Neural cell (in vitro differentiated cells): ENCODE measurements at regions not wholly inside any gene's neighbourhood (a gene's known extent, or its start where the extent isn't known, plus 50 kb on each side); places are given as distances from the start of the nearest gene placed in this dataset.

Experiments used
- EZH2 ChIP-seq: fragments of 200-600, 300-800 bp; shearing (Covaris generic), sonication (generic); IDR thresholded peaks from 2 replicates; pipeline ENCODE4 v1.6.1; 2014; ENCODE audit warnings: antibody characterized with exemption, low read length, borderline replicate concordance, mild to moderate bottlenecking; ENCODE audit not compliant: insufficient read depth, poor library complexity, severe bottlenecking
- SMC3 ChIP-seq: fragments of 450-650 bp; conservative IDR thresholded peaks from 2 replicates; pipeline ENCODE4 v1.6.1; 2014; ENCODE audit warnings: antibody characterized with exemption, mild to moderate bottlenecking, moderate library complexity; ENCODE audit not compliant: poor library complexity
- TF ChIP-seq, protein P1 (sequence below): fragments of 450-650 bp; IDR thresholded peaks from 2 replicates; pipeline ENCODE4 v1.5.1; 2014; ENCODE audit warnings: antibody characterized with exemption, mild to moderate bottlenecking, moderate library complexity; ENCODE audit not compliant: poor library complexity, severe bottlenecking
- TF ChIP-seq, protein P2 (sequence below): IDR thresholded peaks from 2 replicates; pipeline ENCODE4 v1.6.1; 2012; ENCODE audit warnings: borderline replicate concordance

DNA sequence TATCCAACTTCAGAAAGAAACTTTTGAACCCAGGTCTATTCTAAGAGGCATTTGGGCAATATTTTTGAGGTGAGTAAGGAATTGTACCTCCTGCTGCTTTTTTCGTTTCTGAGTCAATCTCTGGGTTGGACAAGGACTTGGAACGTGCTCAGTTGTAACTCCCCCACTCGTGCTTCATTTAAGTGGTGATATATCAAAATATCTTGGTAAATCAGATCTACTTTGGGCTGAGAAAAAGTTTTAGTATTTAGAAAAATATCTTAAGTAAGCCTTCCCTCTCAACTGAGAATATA is 728.9 kb downstream of the EFNB2 start:
- TF ChIP-seq, protein P1, sequence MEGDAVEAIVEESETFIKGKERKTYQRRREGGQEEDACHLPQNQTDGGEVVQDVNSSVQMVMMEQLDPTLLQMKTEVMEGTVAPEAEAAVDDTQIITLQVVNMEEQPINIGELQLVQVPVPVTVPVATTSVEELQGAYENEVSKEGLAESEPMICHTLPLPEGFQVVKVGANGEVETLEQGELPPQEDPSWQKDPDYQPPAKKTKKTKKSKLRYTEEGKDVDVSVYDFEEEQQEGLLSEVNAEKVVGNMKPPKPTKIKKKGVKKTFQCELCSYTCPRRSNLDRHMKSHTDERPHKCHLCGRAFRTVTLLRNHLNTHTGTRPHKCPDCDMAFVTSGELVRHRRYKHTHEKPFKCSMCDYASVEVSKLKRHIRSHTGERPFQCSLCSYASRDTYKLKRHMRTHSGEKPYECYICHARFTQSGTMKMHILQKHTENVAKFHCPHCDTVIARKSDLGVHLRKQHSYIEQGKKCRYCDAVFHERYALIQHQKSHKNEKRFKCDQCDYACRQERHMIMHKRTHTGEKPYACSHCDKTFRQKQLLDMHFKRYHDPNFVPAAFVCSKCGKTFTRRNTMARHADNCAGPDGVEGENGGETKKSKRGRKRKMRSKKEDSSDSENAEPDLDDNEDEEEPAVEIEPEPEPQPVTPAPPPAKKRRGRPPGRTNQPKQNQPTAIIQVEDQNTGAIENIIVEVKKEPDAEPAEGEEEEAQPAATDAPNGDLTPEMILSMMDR = no peak
- TF ChIP-seq EZH2 (no peak), SMC3 (no peak)
- TF ChIP-seq, protein P2, sequence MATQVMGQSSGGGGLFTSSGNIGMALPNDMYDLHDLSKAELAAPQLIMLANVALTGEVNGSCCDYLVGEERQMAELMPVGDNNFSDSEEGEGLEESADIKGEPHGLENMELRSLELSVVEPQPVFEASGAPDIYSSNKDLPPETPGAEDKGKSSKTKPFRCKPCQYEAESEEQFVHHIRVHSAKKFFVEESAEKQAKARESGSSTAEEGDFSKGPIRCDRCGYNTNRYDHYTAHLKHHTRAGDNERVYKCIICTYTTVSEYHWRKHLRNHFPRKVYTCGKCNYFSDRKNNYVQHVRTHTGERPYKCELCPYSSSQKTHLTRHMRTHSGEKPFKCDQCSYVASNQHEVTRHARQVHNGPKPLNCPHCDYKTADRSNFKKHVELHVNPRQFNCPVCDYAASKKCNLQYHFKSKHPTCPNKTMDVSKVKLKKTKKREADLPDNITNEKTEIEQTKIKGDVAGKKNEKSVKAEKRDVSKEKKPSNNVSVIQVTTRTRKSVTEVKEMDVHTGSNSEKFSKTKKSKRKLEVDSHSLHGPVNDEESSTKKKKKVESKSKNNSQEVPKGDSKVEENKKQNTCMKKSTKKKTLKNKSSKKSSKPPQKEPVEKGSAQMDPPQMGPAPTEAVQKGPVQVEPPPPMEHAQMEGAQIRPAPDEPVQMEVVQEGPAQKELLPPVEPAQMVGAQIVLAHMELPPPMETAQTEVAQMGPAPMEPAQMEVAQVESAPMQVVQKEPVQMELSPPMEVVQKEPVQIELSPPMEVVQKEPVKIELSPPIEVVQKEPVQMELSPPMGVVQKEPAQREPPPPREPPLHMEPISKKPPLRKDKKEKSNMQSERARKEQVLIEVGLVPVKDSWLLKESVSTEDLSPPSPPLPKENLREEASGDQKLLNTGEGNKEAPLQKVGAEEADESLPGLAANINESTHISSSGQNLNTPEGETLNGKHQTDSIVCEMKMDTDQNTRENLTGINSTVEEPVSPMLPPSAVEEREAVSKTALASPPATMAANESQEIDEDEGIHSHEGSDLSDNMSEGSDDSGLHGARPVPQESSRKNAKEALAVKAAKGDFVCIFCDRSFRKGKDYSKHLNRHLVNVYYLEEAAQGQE = no peak
